Liver (tissue), 8 donors: ENCODE measurements at regions not wholly inside any gene's neighbourhood (a gene's known extent, or its start where the extent isn't known, plus 50 kb on each side); places are given as distances from the start of the nearest gene placed in this dataset.

Experiments
- DNase-seq: peaks from one replicate; pipeline ENCODE4 v3.0.0-alpha.2; 2017; ENCODE audit warnings: low spot score
- H3K27ac ChIP-seq, 2 donors: one replicate each; pipeline ENCODE4 v1.7.0; 2013; ENCODE audit warnings: inconsistent platforms in 2 of 2, low read length in 2 of 2, control low read depth in 1 of 2, low read depth in 1 of 2, mild to moderate bottlenecking in 1 of 2
- H3K27me3 ChIP-seq, 4 donors: one replicate each; pipeline versions ENCODE4 v1.6.1 to v1.7.0; 2013; ENCODE audit warnings: low read length in 3 of 4, inconsistent platforms in 1 of 4, mild to moderate bottlenecking in 1 of 4, moderate library complexity in 1 of 4; ENCODE audit not compliant: control insufficient read depth in 4 of 4, insufficient read depth in 4 of 4
- H3K36me3 ChIP-seq, 4 donors: one replicate each; pipeline versions ENCODE4 v1.6.1 to v1.7.0; 2013; ENCODE audit warnings: low read length in 3 of 4, mild to moderate bottlenecking in 3 of 4, low read depth in 1 of 4, moderate library complexity in 1 of 4; ENCODE audit not compliant: control insufficient read depth in 4 of 4, insufficient read depth in 3 of 4
- H3K4me1 ChIP-seq, 4 donors: one replicate each; pipeline versions ENCODE4 v1.6.1 to v1.7.0; 2013; ENCODE audit warnings: low read length in 3 of 4, mild to moderate bottlenecking in 3 of 4, moderate library complexity in 1 of 4; ENCODE audit not compliant: control insufficient read depth in 4 of 4, insufficient read depth in 4 of 4
- H3K4me3 ChIP-seq, 3 donors: one replicate each; pipeline versions ENCODE4 v1.6.1 to v1.7.0; 2013; ENCODE audit warnings: low read length in 3 of 3, control low read depth in 1 of 3, low read depth in 1 of 3, mild to moderate bottlenecking in 1 of 3
- H3K9ac ChIP-seq, 2 donors: one replicate each; pipeline ENCODE4 v1.7.0; 2013; ENCODE audit warnings: low read length in 2 of 2, mild to moderate bottlenecking in 2 of 2, moderate library complexity in 2 of 2, control low read depth in 1 of 2, low read depth in 1 of 2
- H3K9me3 ChIP-seq, 4 donors: one replicate each; pipeline versions ENCODE4 v1.6.1 to v1.7.0; 2013; ENCODE audit warnings: low read length in 3 of 4; ENCODE audit not compliant: control insufficient read depth in 4 of 4
- EGR1 ChIP-seq, 2 donors: IDR thresholded peaks; 2 replicates each; pipeline ENCODE4 v1.6.1; 2016 to 2018; ENCODE audit warnings: antibody characterized with exemption in 2 of 2, low read depth in 2 of 2
- FOXA1 ChIP-seq: IDR thresholded peaks from 2 replicates; pipeline ENCODE4 v1.6.1; 2016; ENCODE audit warnings: antibody characterized with exemption
- FOXA2 ChIP-seq: IDR thresholded peaks from 2 replicates; pipeline ENCODE4 v1.6.1; 2016; ENCODE audit warnings: antibody characterized with exemption
- GABPA ChIP-seq, 2 donors: IDR thresholded peaks in 1 of 2; conservative IDR thresholded peaks in 1 of 2; 2 replicates each; pipeline ENCODE4 v1.6.1; 2016; ENCODE audit warnings: antibody characterized with exemption in 2 of 2, mild to moderate bottlenecking in 1 of 2, moderate library complexity in 1 of 2
- HNF4A ChIP-seq, 2 donors: conservative IDR thresholded peaks; 2 replicates each; pipeline ENCODE4 v1.6.1; 2016; ENCODE audit warnings: antibody characterized with exemption in 2 of 2, mild to moderate bottlenecking in 2 of 2
- HNF4G ChIP-seq: IDR thresholded peaks from 2 replicates; pipeline ENCODE4 v1.6.1; 2016; ENCODE audit warnings: antibody characterized with exemption
- JUND ChIP-seq, 2 donors: IDR thresholded peaks; 2 replicates each; pipeline ENCODE4 v1.6.1; 2016; ENCODE audit warnings: antibody characterized with exemption in 2 of 2
- NR2F2 ChIP-seq: IDR thresholded peaks from 2 replicates; pipeline ENCODE4 v1.6.1; 2016; ENCODE audit warnings: antibody characterized with exemption
- RAD21 ChIP-seq, 2 donors: IDR thresholded peaks; 2 replicates each; pipeline ENCODE4 v1.6.1; 2016; ENCODE audit warnings: antibody characterized with exemption in 2 of 2, mild to moderate bottlenecking in 2 of 2
- RXRA ChIP-seq, 2 donors: IDR thresholded peaks; 2 replicates each; pipeline ENCODE4 v1.6.1; 2017 to 2018; ENCODE audit warnings: antibody characterized with exemption in 2 of 2, mild to moderate bottlenecking in 1 of 2
- SP1 ChIP-seq: IDR thresholded peaks from 2 replicates; pipeline ENCODE4 v1.6.1; 2018; ENCODE audit warnings: antibody characterized with exemption, mild to moderate bottlenecking
- TAF1 ChIP-seq: conservative IDR thresholded peaks from 2 replicates; pipeline ENCODE4 v1.6.1; 2016; ENCODE audit warnings: antibody characterized with exemption, mild to moderate bottlenecking
- YY1 ChIP-seq: IDR thresholded peaks from 2 replicates; pipeline ENCODE4 v1.6.1; 2016; ENCODE audit warnings: antibody characterized with exemption, mild to moderate bottlenecking
- WGBS: extraction: QIAGEN DNeasy Blood & Tissue Kit; methylation state at CpG from one replicate; pipeline ENCODE4 v1.1.7; 2013; 5-methylcytosine and 5-hydroxymethylcytosine counted together
- TF ChIP-seq, protein P1 (sequence below): IDR thresholded peaks from 2 replicates; pipeline ENCODE4 v1.6.1; 2016; ENCODE audit warnings: antibody characterized with exemption, mild to moderate bottlenecking
- TF ChIP-seq, protein P2 (sequence below): IDR thresholded peaks from 2 replicates; pipeline ENCODE4 v1.6.1; 2016; ENCODE audit warnings: antibody characterized with exemption
- TF ChIP-seq, protein P3 (sequence below): IDR thresholded peaks from 2 replicates; pipeline ENCODE4 v1.6.1; 2016; ENCODE audit warnings: antibody characterized with exemption
- TF ChIP-seq, protein P4 (sequence below): IDR thresholded peaks from 2 replicates; pipeline ENCODE4 v1.6.1; 2016; ENCODE audit warnings: antibody characterized with exemption
- TF ChIP-seq, protein P5 (sequence below): fragments of 150-350 bp; IDR thresholded peaks from 2 replicates; pipeline ENCODE4 v1.5.1; 2017; ENCODE audit warnings: improper control_type of control experiment, low read depth, low read length; ENCODE audit not compliant: missing input control
- donor health status: healthy.
- donor health status: healthy.
- donor health status: healthy.
- donor health status: healthy.
- donor health status: healthy.

DNA sequence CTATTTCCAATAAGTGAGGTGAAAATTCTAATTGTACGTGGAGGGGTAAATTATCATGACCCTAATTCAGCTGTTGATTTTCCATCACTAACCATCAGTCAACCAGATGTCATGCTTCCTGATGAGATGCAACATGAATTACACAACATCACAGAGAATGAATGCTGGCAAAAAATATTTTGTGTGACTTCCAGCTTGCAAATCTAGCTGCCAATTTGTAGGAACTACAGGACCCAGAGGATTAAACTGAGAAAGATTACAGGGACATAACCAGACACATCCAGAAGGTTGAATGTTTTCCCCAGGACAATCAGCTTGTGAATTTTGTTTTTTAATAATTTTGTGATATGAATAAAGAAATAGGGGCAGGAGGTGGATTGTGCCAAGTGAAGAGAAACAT is 349.0 kb upstream of the ATP10A start:
- H3K9me3 ChIP-seq, result no peaks in the 10 kb centered on the region
- no peaks in the 10 kb centered on the region for H3K4me1 ChIP-seq
- no peak overlapping the region for H3K9ac ChIP-seq
- H3K36me3 ChIP-seq, result no peaks in the 10 kb centered on the region
- H3K27ac ChIP-seq, result no peak overlapping the region
- H3K27me3 ChIP-seq, result peaks cover 0 to 2% (median 0%) of the 10 kb centered on the region in 4 donors
- no peak overlapping the region for H3K4me3 ChIP-seq
- TF ChIP-seq, protein P1, sequence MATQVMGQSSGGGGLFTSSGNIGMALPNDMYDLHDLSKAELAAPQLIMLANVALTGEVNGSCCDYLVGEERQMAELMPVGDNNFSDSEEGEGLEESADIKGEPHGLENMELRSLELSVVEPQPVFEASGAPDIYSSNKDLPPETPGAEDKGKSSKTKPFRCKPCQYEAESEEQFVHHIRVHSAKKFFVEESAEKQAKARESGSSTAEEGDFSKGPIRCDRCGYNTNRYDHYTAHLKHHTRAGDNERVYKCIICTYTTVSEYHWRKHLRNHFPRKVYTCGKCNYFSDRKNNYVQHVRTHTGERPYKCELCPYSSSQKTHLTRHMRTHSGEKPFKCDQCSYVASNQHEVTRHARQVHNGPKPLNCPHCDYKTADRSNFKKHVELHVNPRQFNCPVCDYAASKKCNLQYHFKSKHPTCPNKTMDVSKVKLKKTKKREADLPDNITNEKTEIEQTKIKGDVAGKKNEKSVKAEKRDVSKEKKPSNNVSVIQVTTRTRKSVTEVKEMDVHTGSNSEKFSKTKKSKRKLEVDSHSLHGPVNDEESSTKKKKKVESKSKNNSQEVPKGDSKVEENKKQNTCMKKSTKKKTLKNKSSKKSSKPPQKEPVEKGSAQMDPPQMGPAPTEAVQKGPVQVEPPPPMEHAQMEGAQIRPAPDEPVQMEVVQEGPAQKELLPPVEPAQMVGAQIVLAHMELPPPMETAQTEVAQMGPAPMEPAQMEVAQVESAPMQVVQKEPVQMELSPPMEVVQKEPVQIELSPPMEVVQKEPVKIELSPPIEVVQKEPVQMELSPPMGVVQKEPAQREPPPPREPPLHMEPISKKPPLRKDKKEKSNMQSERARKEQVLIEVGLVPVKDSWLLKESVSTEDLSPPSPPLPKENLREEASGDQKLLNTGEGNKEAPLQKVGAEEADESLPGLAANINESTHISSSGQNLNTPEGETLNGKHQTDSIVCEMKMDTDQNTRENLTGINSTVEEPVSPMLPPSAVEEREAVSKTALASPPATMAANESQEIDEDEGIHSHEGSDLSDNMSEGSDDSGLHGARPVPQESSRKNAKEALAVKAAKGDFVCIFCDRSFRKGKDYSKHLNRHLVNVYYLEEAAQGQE, result no peak
- no peak for TF ChIP-seq JUND (IDR thresholded peaks at IDR 0.05)
- no peak for TF ChIP-seq FOXA1
- TF ChIP-seq, protein P2, sequence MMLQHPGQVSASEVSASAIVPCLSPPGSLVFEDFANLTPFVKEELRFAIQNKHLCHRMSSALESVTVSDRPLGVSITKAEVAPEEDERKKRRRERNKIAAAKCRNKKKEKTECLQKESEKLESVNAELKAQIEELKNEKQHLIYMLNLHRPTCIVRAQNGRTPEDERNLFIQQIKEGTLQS, result no peak
- TF ChIP-seq, protein P3, sequence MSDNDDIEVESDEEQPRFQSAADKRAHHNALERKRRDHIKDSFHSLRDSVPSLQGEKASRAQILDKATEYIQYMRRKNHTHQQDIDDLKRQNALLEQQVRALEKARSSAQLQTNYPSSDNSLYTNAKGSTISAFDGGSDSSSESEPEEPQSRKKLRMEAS, result no peak
- TF ChIP-seq, protein P4, sequence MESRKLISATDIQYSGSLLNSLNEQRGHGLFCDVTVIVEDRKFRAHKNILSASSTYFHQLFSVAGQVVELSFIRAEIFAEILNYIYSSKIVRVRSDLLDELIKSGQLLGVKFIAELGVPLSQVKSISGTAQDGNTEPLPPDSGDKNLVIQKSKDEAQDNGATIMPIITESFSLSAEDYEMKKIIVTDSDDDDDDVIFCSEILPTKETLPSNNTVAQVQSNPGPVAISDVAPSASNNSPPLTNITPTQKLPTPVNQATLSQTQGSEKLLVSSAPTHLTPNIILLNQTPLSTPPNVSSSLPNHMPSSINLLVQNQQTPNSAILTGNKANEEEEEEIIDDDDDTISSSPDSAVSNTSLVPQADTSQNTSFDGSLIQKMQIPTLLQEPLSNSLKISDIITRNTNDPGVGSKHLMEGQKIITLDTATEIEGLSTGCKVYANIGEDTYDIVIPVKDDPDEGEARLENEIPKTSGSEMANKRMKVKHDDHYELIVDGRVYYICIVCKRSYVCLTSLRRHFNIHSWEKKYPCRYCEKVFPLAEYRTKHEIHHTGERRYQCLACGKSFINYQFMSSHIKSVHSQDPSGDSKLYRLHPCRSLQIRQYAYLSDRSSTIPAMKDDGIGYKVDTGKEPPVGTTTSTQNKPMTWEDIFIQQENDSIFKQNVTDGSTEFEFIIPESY, result no peak
- TF ChIP-seq SP1, result no peak
- TF ChIP-seq GABPA (IDR thresholded peaks at IDR 0.05 in 1 of 2, conservative IDR thresholded peaks at IDR 0.05 in 1 of 2), result no peak
- TF ChIP-seq FOXA2, result no peak
- no peak for TF ChIP-seq HNF4A (conservative IDR thresholded peaks at IDR 0.05)
- no peak for TF ChIP-seq RAD21 (IDR thresholded peaks at IDR 0.05)
- TF ChIP-seq RXRA (IDR thresholded peaks at IDR 0.05), result no peak
- no peak for TF ChIP-seq HNF4G
- TF ChIP-seq EGR1 (IDR thresholded peaks at IDR 0.05; ENCODE audit: low read depth in 2 of 2), result no peak
- no peak for TF ChIP-seq YY1
- no peak for TF ChIP-seq NR2F2
- TF ChIP-seq TAF1, result no peak
- TF ChIP-seq, protein P5, sequence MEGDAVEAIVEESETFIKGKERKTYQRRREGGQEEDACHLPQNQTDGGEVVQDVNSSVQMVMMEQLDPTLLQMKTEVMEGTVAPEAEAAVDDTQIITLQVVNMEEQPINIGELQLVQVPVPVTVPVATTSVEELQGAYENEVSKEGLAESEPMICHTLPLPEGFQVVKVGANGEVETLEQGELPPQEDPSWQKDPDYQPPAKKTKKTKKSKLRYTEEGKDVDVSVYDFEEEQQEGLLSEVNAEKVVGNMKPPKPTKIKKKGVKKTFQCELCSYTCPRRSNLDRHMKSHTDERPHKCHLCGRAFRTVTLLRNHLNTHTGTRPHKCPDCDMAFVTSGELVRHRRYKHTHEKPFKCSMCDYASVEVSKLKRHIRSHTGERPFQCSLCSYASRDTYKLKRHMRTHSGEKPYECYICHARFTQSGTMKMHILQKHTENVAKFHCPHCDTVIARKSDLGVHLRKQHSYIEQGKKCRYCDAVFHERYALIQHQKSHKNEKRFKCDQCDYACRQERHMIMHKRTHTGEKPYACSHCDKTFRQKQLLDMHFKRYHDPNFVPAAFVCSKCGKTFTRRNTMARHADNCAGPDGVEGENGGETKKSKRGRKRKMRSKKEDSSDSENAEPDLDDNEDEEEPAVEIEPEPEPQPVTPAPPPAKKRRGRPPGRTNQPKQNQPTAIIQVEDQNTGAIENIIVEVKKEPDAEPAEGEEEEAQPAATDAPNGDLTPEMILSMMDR, result no peak
- no peak for DNase-seq
- 70% methylated on average over 1 of the region's 1 CpG for WGBS

DNA sequence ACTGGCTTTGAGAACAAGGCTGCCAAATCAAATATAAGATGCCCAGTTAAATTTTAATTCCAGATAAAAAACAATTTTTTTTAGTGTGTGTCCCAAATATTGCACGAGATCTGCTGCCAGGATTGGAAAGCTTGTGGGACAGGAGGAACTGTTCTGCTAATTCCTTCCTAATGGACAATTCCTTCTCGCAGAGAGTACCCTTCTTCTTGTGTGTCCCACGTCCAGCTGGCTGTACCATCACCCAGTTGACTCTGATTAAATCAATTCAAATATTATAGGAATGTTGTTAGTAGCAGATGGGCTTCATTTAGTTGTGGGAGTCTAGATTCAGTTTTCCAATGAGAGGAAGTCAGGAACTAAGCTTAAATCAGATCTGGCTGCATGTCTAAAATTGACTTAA is 347.9 kb upstream of the ATP10A start:
- H3K36me3 ChIP-seq, result no peaks in the 10 kb centered on the region
- no peak overlapping the region for H3K9ac ChIP-seq
- TF ChIP-seq YY1 (no peak), FOXA2 (no peak), FOXA1 (no peak), JUND (IDR thresholded peaks at IDR 0.05) (no peak), NR2F2 (no peak), SP1 (no peak)
- TF ChIP-seq, protein P4, result no peak
- TF ChIP-seq, protein P1, result no peak

More for the DNA sequence above, 347.9 kb upstream of the ATP10A start:
- Histone ChIP-seq H3K27ac (no peak overlapping the region), H3K4me1 (no peaks in the 10 kb centered on the region), H3K4me3 (no peak overlapping the region), H3K27me3 (peaks cover 0 to 2% (median 0%) of the 10 kb centered on the region in 4 donors), H3K9me3 (no peaks in the 10 kb centered on the region)
- no peak for DNase-seq
- WGBS, result 52% methylated on average over 3 of the region's 3 CpGs
